PFSK-1 (cell line): ENCODE measurements at regions not wholly inside any gene's neighbourhood (a gene's known extent, or its start where the extent isn't known, plus 50 kb on each side); places are given as distances from the start of the nearest gene placed in this dataset.

Source experiments
- FOXP2 ChIP-seq: optimal IDR thresholded peaks from 2 replicates; pipeline ENCODE3; 2011; ENCODE audit warnings: borderline replicate concordance, control low read depth, inconsistent platforms; ENCODE audit not compliant: insufficient read depth; ENCODE audit errors: extremely low read length, extremely low read depth
- POLR2AphosphoS5 ChIP-seq: IDR thresholded peaks from 2 replicates; pipeline ENCODE4 v1.6.1; 2012; ENCODE audit warnings: low read depth, mild to moderate bottlenecking, control low read depth, low read length, moderate library complexity
- REST ChIP-seq, 2 experiments: IDR thresholded peaks; 2 replicates each; pipeline versions ENCODE4 v1.6.1 to v1.8.0; 2011 to 2012; ENCODE audit warnings: low read depth in 2 of 2, low read length in 2 of 2, control low read depth in 1 of 2, inconsistent platforms in 1 of 2, mild to moderate bottlenecking in 1 of 2, moderate library complexity in 1 of 2; ENCODE audit not compliant: insufficient read depth in 1 of 2
- SIN3A ChIP-seq: IDR thresholded peaks from 2 replicates; pipeline ENCODE4 v1.6.1; 2012; ENCODE audit warnings: mild to moderate bottlenecking, low read length, moderate library complexity, borderline replicate concordance; ENCODE audit not compliant: insufficient read depth
- TAF1 ChIP-seq: IDR thresholded peaks from 2 replicates; pipeline ENCODE4 v1.6.1; 2012; ENCODE audit warnings: low read length, control low read depth, borderline replicate concordance; ENCODE audit not compliant: insufficient read depth

GRCh38 chr12:111304642-111305071, 64.2 kb downstream of the PHETA1 start:
- TF ChIP-seq TAF1: no peak
- no peak for TF ChIP-seq POLR2AphosphoS5
- TF ChIP-seq REST (IDR thresholded peaks at IDR 0.05; ENCODE audit: insufficient read depth in 1 of 2, low read depth in 2 of 2, low read length in 2 of 2): no peak
- TF ChIP-seq FOXP2: no peak
- no peak for TF ChIP-seq SIN3A
